ENCODE measurements at regions not wholly inside any gene's neighbourhood (a gene's known extent, or its start where the extent isn't known, plus 50 kb on each side); places are given as distances from the start of the nearest gene placed in this dataset.

GRCh38 chr10:111146025-111146640, 69.3 kb downstream of the ADRA2A start:
- no peak for TF ChIP-seq CTCF (conservative IDR thresholded peaks at IDR 0.05; ENCODE audit: low read depth in 2 of 2)
- no peak for TF ChIP-seq POLR2AphosphoS5 (IDR thresholded peaks at IDR 0.05; ENCODE audit: low read depth)
- no peak for TF ChIP-seq EZH2 (IDR thresholded peaks at IDR 0.05; ENCODE audit: low read depth, unreplicated experiment)
